Parathyroid adenoma (tissue), 2 donors: ENCODE measurements at regions not wholly inside any gene's neighbourhood (a gene's known extent, or its start where the extent isn't known, plus 50 kb on each side); places are given as distances from the start of the nearest gene placed in this dataset.
"Not testable (repeated sequence)": the region's sequence is repeated elsewhere in the genome, so short reads cannot be mapped to it uniquely, and the experiment has no call there.

Experiments used
- H2AFZ ChIP-seq: fragments of 300-600 bp; sonication (generic); one replicate; pipeline ENCODE4 v1.7.0; 2017; ENCODE audit warnings: antibody characterized with exemption, mild to moderate bottlenecking
- H3K27ac ChIP-seq: fragments of 300-600 bp; sonication (generic); one replicate; pipeline ENCODE4 v1.7.0; 2017
- H3K27me3 ChIP-seq: fragments of 300-600 bp; sonication (generic); one replicate; pipeline ENCODE4 v1.7.0; 2017; ENCODE audit warnings: low read length; ENCODE audit not compliant: control insufficient read depth, insufficient read depth
- H3K36me3 ChIP-seq: fragments of 300-600 bp; sonication (generic); one replicate; pipeline ENCODE4 v1.7.0; 2017; ENCODE audit warnings: low read length; ENCODE audit not compliant: control insufficient read depth, insufficient read depth
- H3K4me1 ChIP-seq: fragments of 300-600 bp; sonication (generic); one replicate; pipeline ENCODE4 v1.7.0; 2017; ENCODE audit warnings: control low read depth
- H3K4me2 ChIP-seq: fragments of 300-600 bp; sonication (generic); one replicate; pipeline ENCODE4 v1.7.0; 2017; ENCODE audit warnings: low read length
- H3K4me3 ChIP-seq: fragments of 300-600 bp; sonication (generic); one replicate; pipeline ENCODE4 v1.7.0; 2017; ENCODE audit warnings: low read depth, low read length
- H3K79me2 ChIP-seq: fragments of 300-600 bp; sonication (generic); one replicate; pipeline ENCODE4 v1.7.0; 2017; ENCODE audit warnings: control low read depth
- H3K9ac ChIP-seq: fragments of 300-600 bp; sonication (generic); one replicate; pipeline ENCODE4 v1.7.0; 2017; ENCODE audit warnings: mild to moderate bottlenecking
- H3K9me3 ChIP-seq: fragments of 300-600 bp; sonication (generic); one replicate; pipeline ENCODE4 v1.7.0; 2017; ENCODE audit warnings: low read length; ENCODE audit not compliant: control insufficient read depth
- TF ChIP-seq, protein P1 (sequence below): fragments of 300-600 bp; sonication (generic); IDR thresholded peaks from one replicate; pipeline ENCODE4 v1.7.0; 2017; ENCODE audit warnings: antibody characterized with exemption, mild to moderate bottlenecking
- donor health status: primary hyperparathyroidism.

DNA sequence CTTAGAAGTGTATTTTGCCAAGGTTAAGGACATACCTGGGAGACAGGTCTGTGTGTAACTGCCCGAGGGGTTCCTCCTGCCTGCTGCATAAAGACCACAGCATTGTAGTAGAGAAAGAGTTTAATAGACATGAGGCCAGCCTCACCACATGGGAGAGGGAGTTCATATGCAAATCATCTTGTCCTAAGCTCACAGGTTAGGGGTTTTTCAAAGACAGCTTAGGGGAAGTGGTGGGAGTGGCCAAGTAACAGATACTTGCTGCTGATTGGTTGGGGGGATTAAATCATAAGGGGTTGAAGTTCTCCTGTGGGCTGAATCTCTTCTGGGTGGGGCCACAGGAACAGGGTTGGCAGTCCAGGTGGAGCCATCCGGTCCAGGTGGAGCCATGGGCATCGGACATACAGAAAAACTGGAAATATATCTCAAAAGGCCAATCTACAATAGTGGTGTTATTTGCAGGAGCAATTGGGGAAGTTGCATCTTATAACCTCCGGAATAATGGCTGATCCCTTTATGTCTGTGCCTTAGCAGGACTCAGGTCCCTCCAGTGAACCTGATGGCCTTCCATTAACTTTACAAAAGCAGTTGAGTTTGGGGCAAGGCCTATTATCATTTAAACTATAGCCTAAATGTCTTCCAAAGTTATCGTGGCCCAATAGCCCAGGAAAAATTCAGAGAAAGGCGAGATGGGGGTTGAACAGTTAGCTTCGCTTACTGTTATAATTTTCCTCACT, 86.0 kb upstream of the MFGE8 start:
- TF ChIP-seq, protein P1, sequence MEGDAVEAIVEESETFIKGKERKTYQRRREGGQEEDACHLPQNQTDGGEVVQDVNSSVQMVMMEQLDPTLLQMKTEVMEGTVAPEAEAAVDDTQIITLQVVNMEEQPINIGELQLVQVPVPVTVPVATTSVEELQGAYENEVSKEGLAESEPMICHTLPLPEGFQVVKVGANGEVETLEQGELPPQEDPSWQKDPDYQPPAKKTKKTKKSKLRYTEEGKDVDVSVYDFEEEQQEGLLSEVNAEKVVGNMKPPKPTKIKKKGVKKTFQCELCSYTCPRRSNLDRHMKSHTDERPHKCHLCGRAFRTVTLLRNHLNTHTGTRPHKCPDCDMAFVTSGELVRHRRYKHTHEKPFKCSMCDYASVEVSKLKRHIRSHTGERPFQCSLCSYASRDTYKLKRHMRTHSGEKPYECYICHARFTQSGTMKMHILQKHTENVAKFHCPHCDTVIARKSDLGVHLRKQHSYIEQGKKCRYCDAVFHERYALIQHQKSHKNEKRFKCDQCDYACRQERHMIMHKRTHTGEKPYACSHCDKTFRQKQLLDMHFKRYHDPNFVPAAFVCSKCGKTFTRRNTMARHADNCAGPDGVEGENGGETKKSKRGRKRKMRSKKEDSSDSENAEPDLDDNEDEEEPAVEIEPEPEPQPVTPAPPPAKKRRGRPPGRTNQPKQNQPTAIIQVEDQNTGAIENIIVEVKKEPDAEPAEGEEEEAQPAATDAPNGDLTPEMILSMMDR: no peak

DNA sequence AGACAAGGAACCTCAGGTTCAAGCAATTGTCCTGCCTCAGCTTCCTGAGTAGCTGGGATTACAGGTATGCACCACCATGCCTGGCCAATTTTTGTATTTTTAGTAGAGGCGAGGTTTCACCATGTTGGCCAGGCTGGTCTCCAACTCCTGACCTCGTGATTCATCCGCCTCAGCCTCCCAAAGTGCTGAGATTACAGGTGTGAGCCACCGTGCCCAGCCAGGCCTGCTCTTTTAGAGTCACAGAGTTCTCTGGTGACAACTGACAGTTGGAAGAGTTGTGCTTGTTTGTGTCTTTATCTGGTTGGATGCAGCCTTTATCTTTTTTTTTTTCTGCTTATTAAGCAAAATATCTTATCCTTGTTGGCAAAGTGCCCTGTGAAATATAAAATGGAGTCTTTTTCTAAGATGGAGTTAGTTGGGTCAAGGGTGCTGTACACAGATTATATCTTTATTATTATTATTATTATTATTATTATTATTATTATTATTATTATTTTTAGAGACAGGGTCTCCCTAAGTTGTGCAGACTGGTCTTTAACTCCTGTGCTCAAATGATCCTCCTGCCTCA, 86.5 kb upstream of the ABHD2 start:
- H3K4me3 ChIP-seq, H3K9ac ChIP-seq, H3K79me2 ChIP-seq, H3K36me3 ChIP-seq, H3K9me3 ChIP-seq, H3K4me1 ChIP-seq, H3K27me3 ChIP-seq, H3K27ac ChIP-seq, H2AFZ ChIP-seq, H3K4me2 ChIP-seq: not testable (repeated sequence)

More for the DNA sequence above, 86.0 kb upstream of the MFGE8 start:
- no peaks in the 10 kb centered on the region for H3K27me3 ChIP-seq
- H3K79me2 ChIP-seq: no peaks in the 10 kb centered on the region
- H3K4me1 ChIP-seq: no peaks in the 10 kb centered on the region
- no peak overlapping the region for H3K9ac ChIP-seq
- H3K36me3 ChIP-seq: no peaks in the 10 kb centered on the region
- no peak overlapping the region for H3K27ac ChIP-seq
- no peak overlapping the region for H2AFZ ChIP-seq
- no peaks in the 10 kb centered on the region for H3K9me3 ChIP-seq
- H3K4me2 ChIP-seq: no peak overlapping the region
- H3K4me3 ChIP-seq: no peak overlapping the region

DNA sequence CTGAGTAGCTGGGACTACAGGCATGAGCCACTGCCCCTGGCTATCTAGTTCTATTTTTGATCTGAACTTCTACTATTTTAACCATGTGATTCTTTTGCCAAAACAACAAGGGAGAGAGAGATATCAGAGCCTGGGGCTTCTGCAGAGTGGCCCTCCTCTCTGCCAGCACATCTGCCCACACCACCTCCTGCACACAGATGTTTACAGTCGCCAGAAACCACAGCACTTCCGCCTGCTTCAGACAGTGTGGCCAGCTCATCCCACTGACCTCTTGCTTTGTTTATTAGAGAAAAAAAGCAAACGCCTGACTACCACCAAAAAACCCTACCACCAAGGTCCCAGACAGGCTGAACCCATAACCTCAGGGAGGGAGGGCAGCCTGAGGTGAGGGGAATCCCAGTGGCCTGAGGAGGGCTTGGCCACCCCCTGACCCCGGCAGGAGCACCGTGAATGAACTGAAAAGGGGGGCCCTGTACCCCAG, 85.9 kb upstream of the ABHD2 start:
- H3K36me3 ChIP-seq: no peaks in the 10 kb centered on the region
- H3K4me1 ChIP-seq: no peaks in the 10 kb centered on the region
- no peaks in the 10 kb centered on the region for H3K9me3 ChIP-seq
- no peak overlapping the region for H2AFZ ChIP-seq
- H3K27ac ChIP-seq: no peak overlapping the region
- no peak overlapping the region for H3K4me3 ChIP-seq
- H3K27me3 ChIP-seq: no peaks in the 10 kb centered on the region
- no peaks in the 10 kb centered on the region for H3K79me2 ChIP-seq
- no peak overlapping the region for H3K9ac ChIP-seq
- no peak overlapping the region for H3K4me2 ChIP-seq
- TF ChIP-seq, protein P1: no peak

DNA sequence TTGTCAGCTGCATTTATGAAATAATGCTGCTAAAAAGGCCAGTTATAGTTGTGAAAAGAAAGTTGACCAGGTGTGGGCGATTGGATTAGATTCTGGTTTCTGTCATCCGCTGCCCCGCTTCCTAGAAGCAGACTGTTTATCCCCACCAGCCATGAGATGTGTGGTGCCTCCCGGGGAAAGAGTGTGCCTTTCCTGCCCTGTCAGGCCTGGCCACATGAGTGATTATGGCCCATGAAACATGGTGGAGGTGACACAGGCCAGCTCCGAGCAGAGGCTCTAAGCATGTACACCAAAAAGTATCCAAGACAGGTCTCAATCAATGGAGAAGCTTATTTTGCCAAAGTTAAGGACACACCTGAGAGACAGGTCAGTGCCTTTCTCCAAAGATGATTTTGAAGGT, 85.4 kb upstream of the ABHD2 start:
- Histone ChIP-seq H3K4me3 (no peak overlapping the region), H3K9me3 (no peaks in the 10 kb centered on the region), H3K36me3 (no peaks in the 10 kb centered on the region), H3K27ac (no peak overlapping the region), H3K4me1 (no peaks in the 10 kb centered on the region), H2AFZ (no peak overlapping the region), H3K79me2 (no peaks in the 10 kb centered on the region), H3K9ac (no peak overlapping the region), H3K4me2 (no peak overlapping the region), H3K27me3 (no peaks in the 10 kb centered on the region)
- TF ChIP-seq, protein P1: no peak

DNA sequence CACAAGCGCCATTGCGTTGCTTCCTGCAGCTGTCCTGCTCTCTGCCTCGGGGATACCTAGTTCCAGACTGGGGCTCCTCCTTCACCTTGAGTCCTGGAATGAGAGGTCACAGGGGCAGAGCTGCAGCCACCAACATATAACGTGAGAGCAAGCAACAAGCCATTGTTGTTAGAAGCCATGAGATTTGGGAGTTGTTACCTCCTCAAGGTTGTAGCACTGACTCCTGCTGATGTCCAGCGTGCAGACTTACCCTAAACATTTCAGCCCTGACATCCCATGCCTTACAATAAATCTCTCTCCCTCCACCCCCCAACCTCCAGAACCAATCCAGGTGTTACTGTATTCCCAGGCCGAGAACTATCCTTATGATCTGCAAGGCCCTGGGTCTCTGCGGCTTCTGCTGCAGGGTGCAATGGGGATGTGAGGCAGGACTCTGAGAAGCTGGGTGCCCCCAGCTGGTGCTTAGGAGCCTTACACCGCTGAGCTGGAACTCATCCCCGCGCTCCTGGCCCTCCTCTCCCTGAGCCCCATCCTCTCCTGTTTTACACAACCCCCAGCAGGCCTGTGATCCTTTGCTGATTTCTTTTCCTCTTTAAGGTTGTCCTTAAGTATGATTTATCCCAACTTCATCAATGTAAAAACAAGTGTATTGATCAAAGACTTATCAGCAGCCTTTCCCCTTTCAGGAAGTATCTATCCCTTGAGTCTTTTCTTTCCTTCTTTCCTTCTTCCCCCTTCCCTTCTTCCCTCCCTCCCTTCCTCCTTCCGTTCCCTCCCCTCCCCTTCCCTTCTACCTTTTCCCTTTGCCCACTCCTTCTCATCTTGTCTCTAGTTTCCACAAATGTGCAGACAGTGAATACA, 84.2 kb upstream of the ABHD2 start:
- Histone ChIP-seq H3K36me3 (no peaks in the 10 kb centered on the region), H3K27me3 (no peaks in the 10 kb centered on the region), H3K4me1 (no peaks in the 10 kb centered on the region), H3K9me3 (no peaks in the 10 kb centered on the region), H3K79me2 (no peaks in the 10 kb centered on the region), H3K4me3 (no peak overlapping the region), H3K27ac (no peak overlapping the region), H2AFZ (no peak overlapping the region), H3K4me2 (no peak overlapping the region), H3K9ac (no peak overlapping the region)
- TF ChIP-seq, protein P1: no peak
